GM23248 (cell line): ENCODE measurements at regions not wholly inside any gene's neighbourhood (a gene's known extent, or its start where the extent isn't known, plus 50 kb on each side); places are given as distances from the start of the nearest gene placed in this dataset.

ENCODE experiments used
- DNase-seq: peaks from one replicate; pipeline ENCODE4 v3.0.0-alpha.2; 2015
- H2AFZ ChIP-seq: fragments of 200-600 bp; sonication (generic); 2 replicates; pipeline ENCODE4 v1.6.1; 2016; ENCODE audit warnings: antibody characterized with exemption
- H3F3A ChIP-seq: fragments of 200-600 bp; sonication (generic); 2 replicates; pipeline ENCODE4 v1.6.1; 2016; ENCODE audit warnings: mild to moderate bottlenecking, antibody characterized with exemption, mixed run types; ENCODE audit not compliant: insufficient read depth
- H3K27ac ChIP-seq: fragments of 200-600 bp; sonication (generic); 2 replicates; pipeline ENCODE4 v1.5.1; 2016; ENCODE audit warnings: mild to moderate bottlenecking
- H3K27me3 ChIP-seq: fragments of 200-600 bp; sonication (generic); replicated peaks from 2 replicates; pipeline ENCODE4 v1.6.1; 2016; ENCODE audit warnings: mild to moderate bottlenecking; ENCODE audit not compliant: insufficient read depth
- H3K36me3 ChIP-seq: fragments of 200-600 bp; sonication (generic); 2 replicates; pipeline ENCODE4 v1.6.1; 2016; ENCODE audit warnings: low read depth, mild to moderate bottlenecking
- H3K4me1 ChIP-seq: fragments of 200-600 bp; sonication (generic); 2 replicates; pipeline ENCODE4 v1.6.1; 2016; ENCODE audit warnings: mild to moderate bottlenecking; ENCODE audit not compliant: insufficient read depth
- H3K4me2 ChIP-seq: fragments of 200-600 bp; sonication (generic); one replicate; pipeline ENCODE4 v1.6.1; 2016; ENCODE audit warnings: mild to moderate bottlenecking; ENCODE audit not compliant: unreplicated experiment
- H3K4me3 ChIP-seq: fragments of 200-600 bp; sonication (generic); 2 replicates; pipeline ENCODE4 v1.5.1; 2016; ENCODE audit warnings: mild to moderate bottlenecking
- H3K79me2 ChIP-seq: fragments of 200-600 bp; sonication (generic); 2 replicates; pipeline ENCODE4 v1.6.1; 2016; ENCODE audit warnings: mild to moderate bottlenecking; ENCODE audit not compliant: insufficient read depth
- H3K9ac ChIP-seq: fragments of 200-600 bp; sonication (generic); 2 replicates; pipeline ENCODE4 v1.6.1; 2016; ENCODE audit warnings: mild to moderate bottlenecking
- H3K9me2 ChIP-seq: fragments of 200-600 bp; sonication (generic); 2 replicates; pipeline ENCODE4 v1.6.1; 2016; ENCODE audit warnings: mixed run types, mild to moderate bottlenecking, moderate library complexity; ENCODE audit not compliant: insufficient read depth
- H3K9me3 ChIP-seq: fragments of 200-600 bp; sonication (generic); one replicate; pipeline ENCODE4 v1.6.1; 2017; ENCODE audit warnings: low read depth
- H4K20me1 ChIP-seq: fragments of 200-600 bp; sonication (generic); 2 replicates; pipeline ENCODE4 v1.6.0; 2016; ENCODE audit not compliant: insufficient read depth
- EZH2 ChIP-seq: fragments of 200-600 bp; sonication (generic); IDR thresholded peaks from 2 replicates; pipeline ENCODE4 v1.6.1; 2018; ENCODE audit warnings: antibody characterized with exemption, mild to moderate bottlenecking; ENCODE audit not compliant: insufficient read depth, poor library complexity, severe bottlenecking
- EZH2phosphoT487 ChIP-seq: fragments of 200-600 bp; sonication (generic); IDR thresholded peaks from 2 replicates; pipeline ENCODE4 v1.6.1; 2018; ENCODE audit warnings: antibody characterized with exemption, moderate library complexity, mild to moderate bottlenecking, low read depth; ENCODE audit not compliant: insufficient read depth
- WGBS, 2 experiments: methylation state at CpG; one replicate each; pipeline ENCODE4 v1.1.6; 2015 to 2017; ENCODE audit warnings: low lambda C conversion rate in 2 of 2, low coverage in 1 of 2; ENCODE audit errors: missing lambda C conversion rate in 2 of 2; 5-methylcytosine and 5-hydroxymethylcytosine counted together
- in situ Hi-C: fragments of 300-500 bp; cut with MboI; formaldehyde crosslinking; loops from 2 replicates; pipeline ENCODE4 v1.15.0; 2020

- no peak for DNase-seq
- Histone ChIP-seq H3K4me3 (no peak overlapping the region), H3K36me3 (no peaks in the 10 kb centered on the region), H3F3A (no peaks in the 10 kb centered on the region), H3K9me3 (peaks cover 3% of the 10 kb centered on the region), H3K4me1 (no peaks in the 10 kb centered on the region), H2AFZ (no peak overlapping the region), H3K27me3 (no peaks in the 10 kb centered on the region), H3K4me2 (no peak overlapping the region), H3K9me2 (no peaks in the 10 kb centered on the region), H3K27ac (no peak overlapping the region), H4K20me1 (no peaks in the 10 kb centered on the region), H3K79me2 (no peaks in the 10 kb centered on the region), H3K9ac (no peak overlapping the region)
- 60 to 64% methylated on average over 10 of the region's 10 CpGs for WGBS, 2 experiments
- TF ChIP-seq EZH2phosphoT487: no peak
- TF ChIP-seq EZH2: no peak
- in situ Hi-C loops: no loop called here
Observed at GRCh38 chr10:128695931-128696330, 569.7 kb upstream of the MKI67 start.

DNA sequence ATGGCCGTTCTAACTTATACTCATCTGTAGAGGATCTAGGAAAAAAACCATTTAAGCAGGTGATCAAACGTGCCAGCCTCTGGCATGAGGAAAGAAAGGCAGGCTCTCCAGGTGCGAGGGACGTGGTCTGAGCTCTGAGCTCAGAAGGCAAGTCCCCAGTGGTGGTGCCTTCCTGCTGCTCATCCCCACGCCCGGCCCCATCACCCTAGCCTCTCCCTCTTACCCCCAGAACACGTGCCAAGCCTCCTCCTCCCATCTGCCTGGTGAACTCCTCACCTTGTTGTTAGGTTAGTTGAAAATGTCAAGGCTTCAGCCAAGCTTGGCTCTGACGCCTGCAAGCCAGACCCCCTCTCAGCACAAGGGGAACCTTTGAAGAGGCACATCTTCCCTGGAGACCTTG is 571.2 kb upstream of the MKI67 start:
- no peaks in the 10 kb centered on the region for H4K20me1 ChIP-seq
- 46 to 48% methylated on average over 5 to 8 of the region's 8 CpGs for WGBS, 2 experiments
- no peaks in the 10 kb centered on the region for H3K36me3 ChIP-seq
- no peaks in the 10 kb centered on the region for H3K4me1 ChIP-seq
- H3K79me2 ChIP-seq: no peaks in the 10 kb centered on the region
- H3K9me2 ChIP-seq: no peaks in the 10 kb centered on the region
- H3K4me3 ChIP-seq: no peak overlapping the region
- no peaks in the 10 kb centered on the region for H3F3A ChIP-seq
- in situ Hi-C loops: no loop called here
- no peak for DNase-seq
- H3K27me3 ChIP-seq: no peaks in the 10 kb centered on the region
- peaks cover 3% of the 10 kb centered on the region for H3K9me3 ChIP-seq
- no peak overlapping the region for H3K4me2 ChIP-seq
- H3K27ac ChIP-seq: no peak overlapping the region
- TF ChIP-seq EZH2 (no peak), EZH2phosphoT487 (no peak)
- no peak overlapping the region for H3K9ac ChIP-seq
- H2AFZ ChIP-seq: no peak overlapping the region

- Histone ChIP-seq H4K20me1 (no peaks in the 10 kb centered on the region), H3K4me1 (no peaks in the 10 kb centered on the region), H3K4me2 (no peak overlapping the region), H2AFZ (no peak overlapping the region), H3K36me3 (no peaks in the 10 kb centered on the region), H3K27me3 (no peaks in the 10 kb centered on the region), H3F3A (no peaks in the 10 kb centered on the region), H3K9ac (no peak overlapping the region), H3K9me2 (no peaks in the 10 kb centered on the region), H3K4me3 (no peak overlapping the region), H3K79me2 (no peaks in the 10 kb centered on the region), H3K27ac (no peak overlapping the region), H3K9me3 (peaks cover 3% of the 10 kb centered on the region)
- no peak for DNase-seq
- TF ChIP-seq EZH2 (no peak), EZH2phosphoT487 (no peak)
- in situ Hi-C loops: no loop called here
- WGBS, 2 experiments: 9 to 20% methylated on average over 4 of the region's 4 CpGs
Observed at GRCh38 chr10:128701381-128701780, 575.2 kb upstream of the MKI67 start.

DNA sequence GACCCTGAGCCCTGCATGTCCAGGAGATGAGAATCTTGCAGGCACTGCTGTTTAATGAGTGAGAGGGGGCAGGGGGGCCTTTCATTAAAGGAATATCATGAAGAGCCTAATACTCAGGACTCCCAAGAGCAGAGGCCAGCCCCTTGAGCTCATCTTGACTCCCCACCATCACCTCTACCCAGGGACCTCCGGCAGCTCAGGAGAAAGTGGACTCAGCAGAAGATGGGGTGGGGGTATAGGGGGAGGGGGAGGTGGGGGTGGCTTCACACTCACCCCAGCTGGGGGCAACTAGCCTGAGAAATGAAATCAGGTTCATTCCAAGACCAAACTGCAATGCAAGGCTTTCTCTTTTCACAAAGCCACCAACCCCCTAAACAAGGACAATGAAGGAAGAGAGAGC is 575.6 kb upstream of the MKI67 start:
- Histone ChIP-seq H3K9me3 (peaks cover 3% of the 10 kb centered on the region), H3K27me3 (no peaks in the 10 kb centered on the region), H2AFZ (no peak overlapping the region), H3K36me3 (no peaks in the 10 kb centered on the region), H3K4me1 (no peaks in the 10 kb centered on the region), H3K9me2 (no peaks in the 10 kb centered on the region), H4K20me1 (no peaks in the 10 kb centered on the region), H3F3A (no peaks in the 10 kb centered on the region), H3K4me2 (no peak overlapping the region), H3K79me2 (no peaks in the 10 kb centered on the region), H3K27ac (no peak overlapping the region), H3K9ac (no peak overlapping the region), H3K4me3 (no peak overlapping the region)
- 35 to 56% methylated on average over 1 of the region's 1 CpG for WGBS, 2 experiments
- TF ChIP-seq EZH2 (no peak), EZH2phosphoT487 (no peak)
- no peak for DNase-seq
- in situ Hi-C loops: no loop called here

DNA sequence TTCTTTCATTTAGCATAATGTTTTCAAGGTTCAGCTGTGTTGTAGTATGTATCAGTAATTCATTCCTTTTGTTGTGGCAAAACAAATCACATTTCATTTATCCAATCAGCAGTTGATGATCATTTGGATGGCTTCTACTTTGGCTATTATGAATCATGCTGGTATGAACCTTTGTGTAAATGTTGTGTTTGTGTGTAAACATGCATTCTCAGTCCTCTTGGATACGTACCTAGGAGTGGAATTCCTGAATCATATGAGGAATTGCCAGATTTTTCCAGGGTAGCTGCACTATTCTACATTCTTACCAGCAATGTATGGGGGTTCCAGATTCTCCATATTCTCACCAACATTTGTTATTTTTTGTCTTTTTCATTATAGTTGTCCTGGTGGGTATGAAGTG is 578.5 kb upstream of the MKI67 start:
- Histone ChIP-seq H4K20me1 (no peaks in the 10 kb centered on the region), H3K4me1 (no peaks in the 10 kb centered on the region), H3K79me2 (no peaks in the 10 kb centered on the region), H2AFZ (no peak overlapping the region), H3F3A (no peaks in the 10 kb centered on the region), H3K27ac (no peak overlapping the region), H3K9ac (no peak overlapping the region), H3K9me3 (no peaks in the 10 kb centered on the region), H3K4me2 (no peak overlapping the region), H3K27me3 (no peaks in the 10 kb centered on the region), H3K9me2 (no peaks in the 10 kb centered on the region), H3K36me3 (no peaks in the 10 kb centered on the region), H3K4me3 (no peak overlapping the region)
- 9 to 10% methylated on average over 1 of the region's 1 CpG for WGBS, 2 experiments
- TF ChIP-seq EZH2 (no peak), EZH2phosphoT487 (no peak)
- DNase-seq: no peak
- in situ Hi-C loops: no loop called here
